GM21529 (cell line): ENCODE measurements at regions not wholly inside any gene's neighbourhood (a gene's known extent, or its start where the extent isn't known, plus 50 kb on each side); places are given as distances from the start of the nearest gene placed in this dataset.

ENCODE experiments used
- ATAC-seq: cut with Tn5 transposase; IDR thresholded peaks from one replicate; pipeline ENCODE4 v1.9.1; 2021; ENCODE audit not compliant: unreplicated experiment

DNA sequence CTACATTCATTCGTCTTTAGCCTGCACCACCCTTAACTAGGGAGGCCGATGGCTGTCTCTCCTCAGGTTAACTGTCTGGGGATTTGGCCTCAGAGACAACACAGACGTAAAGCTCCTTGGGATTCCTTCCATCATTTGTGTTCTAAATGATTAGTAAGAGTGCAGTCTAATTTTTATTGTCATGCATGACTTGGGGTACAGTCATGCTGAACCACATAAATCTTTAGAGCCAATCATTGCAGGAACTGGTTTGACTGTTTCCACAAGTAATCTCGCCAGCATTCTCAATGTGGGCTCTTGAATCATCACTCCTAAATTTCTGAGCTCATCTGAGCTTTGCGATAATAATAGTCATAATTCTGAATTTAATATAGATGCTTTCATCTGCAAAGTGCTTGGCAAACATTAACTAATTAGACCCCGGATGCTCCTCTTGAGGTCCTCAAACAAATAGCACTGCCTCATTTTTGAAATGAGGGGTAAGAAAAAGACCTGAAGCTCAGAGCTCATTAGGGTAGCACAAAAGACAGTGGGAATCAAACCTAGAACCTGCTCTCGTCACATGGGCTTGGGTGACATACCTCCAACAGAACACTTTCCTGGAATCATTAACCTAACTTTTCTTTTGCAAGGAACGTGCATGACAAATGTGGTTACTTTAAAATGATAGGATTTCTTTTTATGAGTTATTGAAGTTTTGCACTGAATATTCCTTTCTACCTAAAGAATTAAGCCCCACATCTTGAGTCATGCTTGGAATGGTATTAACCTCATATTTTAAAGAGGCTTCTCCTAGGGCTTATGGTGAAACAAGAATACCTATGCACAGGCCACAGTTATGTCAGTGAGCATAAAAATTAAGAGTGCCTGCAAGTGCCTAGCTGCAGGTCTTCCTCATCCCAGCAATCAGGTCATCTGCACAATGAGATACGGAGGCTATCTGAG, 118.9 kb upstream of the NRP1 start:
- no peak for ATAC-seq

- ATAC-seq: no peak
Measured at GRCh38 chr10:33448421-33449140, 114.1 kb upstream of the NRP1 start.

DNA sequence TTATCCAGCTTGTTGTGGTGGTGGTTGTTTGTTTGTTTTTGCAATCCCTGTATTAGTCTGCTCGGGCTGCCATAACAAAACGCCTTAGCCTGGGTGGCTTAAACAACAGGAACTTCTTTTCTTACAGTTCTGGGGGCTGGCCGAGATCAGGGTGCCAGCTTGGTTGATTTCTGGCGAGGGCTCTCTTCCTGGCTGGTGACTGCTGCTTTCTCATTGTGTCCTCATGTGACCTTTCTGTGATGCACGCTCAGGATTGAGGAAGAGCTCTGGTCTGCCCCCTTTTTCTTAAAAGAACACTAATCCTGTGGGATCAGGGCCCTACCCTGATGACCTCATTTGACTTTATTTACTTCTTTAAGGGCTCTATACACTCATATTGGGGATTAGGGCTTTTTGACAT, 107.1 kb upstream of the NRP1 start:
- no peak for ATAC-seq

DNA sequence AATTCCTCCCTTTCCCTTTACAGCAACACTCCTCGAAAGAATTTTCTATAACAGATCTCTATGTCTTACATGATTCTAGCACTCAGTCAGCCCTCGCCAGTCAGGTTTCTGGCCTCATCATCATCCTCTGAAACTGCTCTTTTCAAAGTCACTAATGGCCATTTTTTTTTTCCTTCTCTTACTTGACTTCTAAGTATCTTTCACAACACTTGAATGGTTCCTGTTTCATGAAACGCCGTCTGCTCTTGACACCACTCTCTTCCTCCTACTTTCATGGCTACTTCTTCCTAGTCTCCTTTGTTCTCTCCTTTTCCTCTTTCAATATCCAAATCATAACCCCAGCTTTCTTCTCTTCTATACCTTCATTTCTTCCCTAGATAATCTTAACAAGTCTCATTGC, 100.5 kb upstream of the NRP1 start:
- no peak for ATAC-seq

- no peak for ATAC-seq
Measured at GRCh38 chr10:33428682-33429081, 94.2 kb upstream of the NRP1 start.

- ATAC-seq: no peak
Measured at GRCh38 chr10:33423154-33423529, 88.7 kb upstream of the NRP1 start.

GRCh38 chr10:33422471-33423153, 88.1 kb upstream of the NRP1 start:
- no peak for ATAC-seq

- ATAC-seq: no peak
Measured at GRCh38 chr10:33421789-33422462, 87.5 kb upstream of the NRP1 start.

DNA sequence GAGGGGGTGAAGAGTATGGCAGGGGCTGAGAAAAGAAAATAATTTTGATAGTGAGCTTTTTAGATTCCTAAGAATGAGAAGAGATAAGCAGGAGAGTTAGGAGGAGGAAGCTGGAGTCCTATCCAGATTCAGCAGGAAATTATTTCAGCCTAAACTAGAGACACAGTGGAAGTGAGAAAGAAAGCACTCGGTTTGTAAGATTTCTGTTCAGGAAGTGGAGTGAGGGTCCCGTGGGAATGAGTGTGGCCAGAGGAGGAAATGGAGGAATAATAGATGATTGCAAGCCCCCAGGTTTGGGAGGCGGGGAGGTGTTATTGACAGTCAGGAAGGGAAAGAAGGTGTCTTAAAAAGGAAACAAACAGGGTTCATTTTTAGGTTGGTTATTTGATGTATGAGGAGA, 84.8 kb upstream of the NRP1 start:
- no peak for ATAC-seq

- ATAC-seq: no peak
Measured at GRCh38 chr10:33418301-33418700, 83.8 kb upstream of the NRP1 start.

- ATAC-seq: no peak
Measured at GRCh38 chr10:33416691-33417090, 82.2 kb upstream of the NRP1 start.

DNA sequence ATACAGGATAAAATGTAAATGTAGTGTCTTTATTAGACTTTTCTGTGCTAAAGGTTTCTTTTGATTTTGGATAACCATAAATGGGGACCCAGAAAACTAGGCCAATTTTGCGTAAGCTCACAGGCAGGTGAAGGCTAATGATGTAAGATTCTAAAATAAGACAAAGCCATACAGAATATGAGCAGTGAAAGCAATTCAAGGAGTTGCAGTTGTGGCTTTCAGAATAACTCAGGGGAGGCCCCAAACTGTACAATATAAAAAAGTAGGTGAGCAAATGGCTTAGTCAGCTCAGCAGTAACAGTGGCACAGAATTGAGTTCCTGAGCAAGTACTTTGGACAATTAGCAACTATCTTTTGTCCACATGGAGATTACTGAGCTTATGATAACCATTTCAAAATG, 81.7 kb upstream of the NRP1 start:
- no peak for ATAC-seq

- no peak for ATAC-seq
Measured at GRCh38 chr10:33414841-33415240, 80.4 kb upstream of the NRP1 start.

- no peak for ATAC-seq
Measured at GRCh38 chr10:33412653-33413361, 78.3 kb upstream of the NRP1 start.

DNA sequence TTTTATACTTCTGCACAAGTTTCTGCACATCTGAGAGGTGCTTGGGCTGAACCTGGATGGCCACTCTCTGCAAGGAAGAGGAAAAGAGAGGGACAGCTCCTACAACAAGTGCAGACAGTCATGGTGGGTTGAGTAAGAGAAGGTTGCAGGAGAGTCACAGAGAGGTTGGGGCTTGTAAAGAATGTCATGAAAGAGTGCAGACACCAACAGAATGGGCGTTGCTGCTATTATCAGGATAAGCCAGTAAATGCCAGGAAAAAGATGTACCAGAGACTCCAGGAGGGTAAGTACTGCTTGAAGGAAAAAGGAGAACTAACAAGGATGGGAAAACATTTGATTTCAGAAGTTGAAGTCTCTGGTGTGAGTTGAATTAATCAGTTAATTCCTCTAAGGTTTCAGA, 77.8 kb upstream of the NRP1 start:
- ATAC-seq: no peak

DNA sequence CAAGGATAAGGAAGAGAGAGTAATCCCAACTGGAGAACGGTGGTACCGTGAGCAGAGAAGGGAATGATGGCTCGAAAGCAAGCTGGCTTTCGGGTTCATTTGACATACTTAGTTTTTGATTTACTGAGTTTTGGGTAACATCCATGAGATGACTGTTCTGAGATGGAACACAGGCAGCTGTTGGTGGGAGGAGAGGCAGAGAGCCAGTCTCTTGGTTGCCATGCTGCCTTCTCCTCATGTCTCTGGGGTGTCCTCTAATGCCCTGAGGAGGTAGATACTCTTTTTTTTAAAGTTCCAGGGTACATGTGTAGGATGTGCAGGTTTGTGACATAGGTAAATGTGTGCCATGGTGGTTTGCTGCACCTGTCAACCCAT, 76.4 kb upstream of the NRP1 start:
- no peak for ATAC-seq

DNA sequence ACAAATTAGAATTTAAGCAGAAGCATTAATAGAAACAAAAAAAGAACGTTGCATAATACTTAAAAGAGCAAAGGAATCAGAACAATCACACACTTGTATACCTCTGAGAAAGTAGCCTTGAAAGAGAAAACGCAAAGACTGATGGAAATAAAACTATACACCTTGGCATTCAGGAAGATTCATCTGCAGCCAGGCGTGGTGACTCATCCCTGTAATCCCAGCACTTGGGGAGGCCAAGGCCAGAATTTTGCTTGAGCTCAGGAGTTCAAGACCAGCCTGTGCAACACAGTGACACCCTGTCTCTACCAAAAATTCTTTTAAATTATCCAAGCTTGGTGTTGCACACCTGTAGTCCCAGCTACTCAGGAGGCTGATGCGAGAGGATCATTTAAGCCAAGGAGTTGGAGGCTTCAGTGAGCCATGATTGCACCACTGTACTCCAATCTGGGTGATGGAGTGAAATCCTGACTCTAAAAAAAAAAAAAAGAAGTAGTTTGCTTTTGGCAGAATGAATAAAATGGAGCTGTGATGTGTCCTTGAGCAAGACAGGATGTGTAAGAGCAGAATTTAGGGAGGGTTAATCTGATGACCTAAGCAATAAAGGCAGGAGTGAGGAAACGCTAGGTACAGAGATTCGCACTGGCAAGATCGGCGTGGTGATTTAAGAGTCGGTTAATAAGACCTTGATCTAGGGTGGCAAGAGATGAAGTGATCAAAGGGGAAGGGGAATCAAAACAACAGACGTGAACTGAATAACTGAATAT, 75.8 kb upstream of the NRP1 start:
- no peak for ATAC-seq

DNA sequence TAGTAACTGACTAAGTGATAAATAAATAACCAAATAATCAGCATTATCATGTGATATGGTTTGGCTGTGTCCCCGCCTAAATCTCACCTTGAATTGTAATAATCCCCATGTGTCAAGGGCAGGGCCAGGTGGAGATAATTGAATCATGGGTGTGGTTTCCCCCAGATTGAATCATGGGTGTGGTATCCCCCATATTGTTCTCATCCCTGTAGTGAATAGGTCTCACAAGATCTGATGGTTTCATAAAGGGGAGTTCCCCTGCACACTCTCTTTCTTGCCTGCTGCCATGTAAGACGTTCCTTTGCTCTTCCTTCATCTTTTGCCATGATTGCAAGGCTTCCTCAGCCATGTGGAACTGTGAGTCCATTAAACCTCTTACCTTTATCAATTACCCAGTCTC, 72.1 kb upstream of the NRP1 start:
- no peak for ATAC-seq

GRCh38 chr10:33402220-33403073, 68.0 kb upstream of the NRP1 start:
- ATAC-seq: no peak
